Rectal smooth muscle tissue (tissue), 1 donor: ENCODE measurements at regions not wholly inside any gene's neighbourhood (a gene's known extent, or its start where the extent isn't known, plus 50 kb on each side); places are given as distances from the start of the nearest gene placed in this dataset.
"Not testable (repeated sequence)": the region's sequence is repeated elsewhere in the genome, so short reads cannot be mapped to it uniquely, and the experiment has no call there.

Experiments
- H3K27ac ChIP-seq: one replicate; pipeline ENCODE4 v1.7.0; 2013; ENCODE audit warnings: low read depth, low read length, inconsistent platforms
- H3K27me3 ChIP-seq: one replicate; pipeline ENCODE4 v1.7.0; 2013; ENCODE audit warnings: low read length; ENCODE audit not compliant: control insufficient read depth, insufficient read depth
- H3K36me3 ChIP-seq: one replicate; pipeline ENCODE4 v1.7.0; 2013; ENCODE audit warnings: low read length; ENCODE audit not compliant: control insufficient read depth, insufficient read depth
- H3K4me1 ChIP-seq: one replicate; pipeline ENCODE4 v1.7.0; 2013; ENCODE audit warnings: low read length; ENCODE audit not compliant: control insufficient read depth, insufficient read depth
- H3K4me3 ChIP-seq: one replicate; pipeline ENCODE4 v1.7.0; 2013; ENCODE audit warnings: low read length
- H3K9ac ChIP-seq: one replicate; pipeline ENCODE4 v1.7.0; 2013; ENCODE audit warnings: low read length

- H3K9ac ChIP-seq: no peak overlapping the region
- H3K27me3 ChIP-seq: no peaks in the 10 kb centered on the region
- H3K36me3 ChIP-seq: no peaks in the 10 kb centered on the region
- H3K4me3 ChIP-seq: no peak overlapping the region
- no peak overlapping the region for H3K27ac ChIP-seq
- H3K4me1 ChIP-seq: no peaks in the 10 kb centered on the region
These were observed 114.1 kb upstream of the FRMD1 start for GRCh38 chr6:168192901-168193815.

GRCh38 chr6:168192195-168192900, 113.3 kb upstream of the FRMD1 start:
- Histone ChIP-seq H3K27ac (no peak overlapping the region), H3K9ac (no peak overlapping the region), H3K36me3 (no peaks in the 10 kb centered on the region), H3K4me3 (no peak overlapping the region), H3K4me1 (no peaks in the 10 kb centered on the region), H3K27me3 (no peaks in the 10 kb centered on the region)

- Histone ChIP-seq H3K27ac (no peak overlapping the region), H3K4me3 (no peak overlapping the region), H3K27me3 (no peaks in the 10 kb centered on the region), H3K4me1 (no peaks in the 10 kb centered on the region), H3K36me3 (no peaks in the 10 kb centered on the region), H3K9ac (no peak overlapping the region)
These were observed 111.8 kb upstream of the FRMD1 start for GRCh38 chr6:168190646-168191443.

GRCh38 chr6:168190014-168190405, 111.0 kb upstream of the FRMD1 start:
- no peak overlapping the region for H3K9ac ChIP-seq
- H3K27me3 ChIP-seq: no peaks in the 10 kb centered on the region
- H3K4me3 ChIP-seq: no peak overlapping the region

GRCh38 chr6:168189200-168190013, 110.4 kb upstream of the FRMD1 start:
- Histone ChIP-seq H3K9ac (no peak overlapping the region), H3K36me3 (no peaks in the 10 kb centered on the region), H3K27me3 (no peaks in the 10 kb centered on the region), H3K4me1 (no peaks in the 10 kb centered on the region), H3K4me3 (no peak overlapping the region), H3K27ac (no peak overlapping the region)

More at GRCh38 chr6:168190014-168190405, 111.0 kb upstream of the FRMD1 start:
- Histone ChIP-seq H3K4me1 (no peaks in the 10 kb centered on the region), H3K27ac (no peak overlapping the region), H3K36me3 (no peaks in the 10 kb centered on the region)

- Histone ChIP-seq H3K9ac (no peak overlapping the region), H3K4me1 (peaks cover 1% of the 10 kb centered on the region), H3K4me3 (no peak overlapping the region), H3K36me3 (no peaks in the 10 kb centered on the region), H3K27me3 (no peaks in the 10 kb centered on the region), H3K27ac (no peak overlapping the region)
These were observed 109.6 kb upstream of the FRMD1 start for GRCh38 chr6:168188369-168189199.

GRCh38 chr6:168186438-168186837, 107.4 kb upstream of the FRMD1 start:
- Histone ChIP-seq H3K4me1 (peaks cover 3% of the 10 kb centered on the region), H3K9ac (no peak overlapping the region)

GRCh38 chr6:168186018-168186417, 107.0 kb upstream of the FRMD1 start:
- H3K4me1 ChIP-seq, H3K36me3 ChIP-seq, H3K27me3 ChIP-seq, H3K9ac ChIP-seq, H3K27ac ChIP-seq, H3K4me3 ChIP-seq: not testable (repeated sequence)

More at GRCh38 chr6:168186438-168186837, 107.4 kb upstream of the FRMD1 start:
- Histone ChIP-seq H3K4me3 (no peak overlapping the region), H3K27ac (no peak overlapping the region), H3K27me3 (no peaks in the 10 kb centered on the region), H3K36me3 (no peaks in the 10 kb centered on the region)

GRCh38 chr6:168184701-168185100, 105.7 kb upstream of the FRMD1 start:
- Histone ChIP-seq H3K4me3 (no peak overlapping the region), H3K9ac (no peak overlapping the region)

GRCh38 chr6:168183613-168183970, 104.6 kb upstream of the FRMD1 start:
- no peak overlapping the region for H3K9ac ChIP-seq
- no peak overlapping the region for H3K4me3 ChIP-seq
- H3K36me3 ChIP-seq: no peaks in the 10 kb centered on the region
- peaks cover 3% of the 10 kb centered on the region for H3K4me1 ChIP-seq
- no peaks in the 10 kb centered on the region for H3K27me3 ChIP-seq
- H3K27ac ChIP-seq: no peak overlapping the region

More at GRCh38 chr6:168184701-168185100, 105.7 kb upstream of the FRMD1 start:
- Histone ChIP-seq H3K27ac (no peak overlapping the region), H3K27me3 (no peaks in the 10 kb centered on the region), H3K36me3 (no peaks in the 10 kb centered on the region), H3K4me1 (peaks cover 3% of the 10 kb centered on the region)

GRCh38 chr6:168182908-168183612, 104.0 kb upstream of the FRMD1 start:
- Histone ChIP-seq H3K27ac (no peak overlapping the region), H3K36me3 (no peaks in the 10 kb centered on the region), H3K4me3 (no peak overlapping the region), H3K27me3 (no peaks in the 10 kb centered on the region), H3K4me1 (peaks cover 3% of the 10 kb centered on the region), H3K9ac (no peak overlapping the region)
